ENCODE measurements at regions not wholly inside any gene's neighbourhood (a gene's known extent, or its start where the extent isn't known, plus 50 kb on each side); places are given as distances from the start of the nearest gene placed in this dataset.

DNA sequence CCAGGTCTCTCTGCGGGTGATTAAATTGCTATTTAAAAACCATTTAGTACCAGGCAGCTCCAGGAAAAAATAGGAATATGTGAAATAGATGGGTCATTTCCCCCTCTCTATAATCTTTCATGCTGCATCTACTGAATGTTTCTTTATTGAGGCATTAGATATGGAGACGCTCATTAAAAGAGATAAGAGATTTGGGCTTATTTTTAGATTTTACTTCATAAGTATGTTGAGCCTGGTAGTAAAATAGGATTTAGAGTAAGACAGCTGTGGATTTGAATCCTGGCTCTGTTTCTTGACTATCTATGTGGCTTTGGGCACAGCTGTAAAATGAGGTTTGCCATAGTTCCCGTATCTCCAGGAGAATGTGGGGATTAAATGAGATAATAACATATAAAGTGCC is 451.0 kb upstream of the GRIA1 start:
- DNase-seq = no peak
- Histone ChIP-seq H3K9me3 (no peaks in the 10 kb centered on the region), H3K27ac (no peak overlapping the region), H3K27me3 (no peaks in the 10 kb centered on the region), H3K4me1 (no peaks in the 10 kb centered on the region), H3K36me3 (no peaks in the 10 kb centered on the region), H3K4me3 (no peak overlapping the region)
- no peak for TF ChIP-seq POLR2A (IDR thresholded peaks at IDR 0.05)
- TF ChIP-seq, protein P1, sequence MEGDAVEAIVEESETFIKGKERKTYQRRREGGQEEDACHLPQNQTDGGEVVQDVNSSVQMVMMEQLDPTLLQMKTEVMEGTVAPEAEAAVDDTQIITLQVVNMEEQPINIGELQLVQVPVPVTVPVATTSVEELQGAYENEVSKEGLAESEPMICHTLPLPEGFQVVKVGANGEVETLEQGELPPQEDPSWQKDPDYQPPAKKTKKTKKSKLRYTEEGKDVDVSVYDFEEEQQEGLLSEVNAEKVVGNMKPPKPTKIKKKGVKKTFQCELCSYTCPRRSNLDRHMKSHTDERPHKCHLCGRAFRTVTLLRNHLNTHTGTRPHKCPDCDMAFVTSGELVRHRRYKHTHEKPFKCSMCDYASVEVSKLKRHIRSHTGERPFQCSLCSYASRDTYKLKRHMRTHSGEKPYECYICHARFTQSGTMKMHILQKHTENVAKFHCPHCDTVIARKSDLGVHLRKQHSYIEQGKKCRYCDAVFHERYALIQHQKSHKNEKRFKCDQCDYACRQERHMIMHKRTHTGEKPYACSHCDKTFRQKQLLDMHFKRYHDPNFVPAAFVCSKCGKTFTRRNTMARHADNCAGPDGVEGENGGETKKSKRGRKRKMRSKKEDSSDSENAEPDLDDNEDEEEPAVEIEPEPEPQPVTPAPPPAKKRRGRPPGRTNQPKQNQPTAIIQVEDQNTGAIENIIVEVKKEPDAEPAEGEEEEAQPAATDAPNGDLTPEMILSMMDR (IDR thresholded peaks at IDR 0.05) = no peak
- WGBS (ENCODE audit: insufficient coverage, low coverage, low lambda C conversion rate, missing lambda C conversion rate) = 72% methylated on average over 3 of the region's 3 CpGs
- intact Hi-C loops (cut with DNase I) = no loop called here
- ATAC-seq = no peak

DNA sequence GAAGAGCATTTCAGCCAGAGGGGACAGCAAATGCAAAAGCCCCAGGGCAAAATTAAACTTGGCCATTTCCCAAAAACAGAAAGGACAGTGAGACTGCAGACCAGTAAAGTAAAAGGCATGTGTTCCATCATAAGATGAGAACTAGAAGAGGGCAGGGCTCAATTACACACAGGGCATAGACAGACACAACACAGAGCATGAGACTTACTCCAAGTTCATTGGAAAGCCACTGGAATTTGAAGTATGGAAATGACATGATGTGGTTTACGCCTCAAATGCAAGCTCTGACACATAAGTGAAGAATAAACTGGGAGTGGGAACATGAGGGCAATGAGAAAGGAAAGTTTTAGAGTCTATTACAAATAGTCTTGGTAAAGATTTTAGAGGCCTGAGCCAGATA is 446.6 kb upstream of the GRIA1 start:
- Histone ChIP-seq H3K9me3 (no peaks in the 10 kb centered on the region), H3K36me3 (no peaks in the 10 kb centered on the region), H3K27ac (no peak overlapping the region), H3K4me3 (no peak overlapping the region), H3K4me1 (no peaks in the 10 kb centered on the region), H3K27me3 (no peaks in the 10 kb centered on the region)
- no peak for ATAC-seq
- intact Hi-C loops (cut with DNase I) = no loop called here
- 57% methylated on average over 1 of the region's 1 CpG for WGBS (ENCODE audit: insufficient coverage, low coverage, low lambda C conversion rate, missing lambda C conversion rate)
- no peak for DNase-seq
- no peak for TF ChIP-seq POLR2A (IDR thresholded peaks at IDR 0.05)
- TF ChIP-seq, protein P1 (IDR thresholded peaks at IDR 0.05) = no peak

DNA sequence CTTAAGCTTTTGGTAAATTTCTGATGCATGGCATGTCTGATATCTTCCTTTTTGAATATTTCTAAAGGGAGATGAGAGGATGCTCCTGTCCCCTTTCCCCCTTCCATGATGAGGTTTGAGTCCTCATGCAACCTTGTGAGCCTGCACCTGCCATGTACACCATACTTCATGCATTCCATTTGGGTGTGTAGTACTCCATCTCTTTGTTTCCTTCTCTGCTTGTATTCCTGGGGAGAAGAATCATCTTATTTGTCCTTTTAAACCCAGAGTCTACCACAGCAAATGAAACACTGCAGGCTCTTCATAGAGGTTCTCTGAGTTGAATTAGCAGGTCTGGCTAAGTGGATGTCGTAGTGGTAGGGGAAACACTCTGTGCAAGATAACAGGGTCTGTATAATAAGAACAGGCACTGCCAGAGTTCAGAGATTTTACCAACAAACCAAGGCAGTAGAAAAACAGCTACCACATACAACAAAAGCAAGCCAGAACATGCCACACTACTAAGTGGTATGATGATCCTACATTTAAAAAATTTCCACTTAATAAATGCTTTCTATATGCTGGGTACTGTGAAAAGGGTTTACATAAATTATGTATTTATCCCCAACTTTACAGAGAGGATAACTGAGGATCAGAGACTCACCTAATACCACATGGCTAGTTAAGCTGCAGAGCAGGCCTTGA is 439.8 kb upstream of the GRIA1 start:
- 38% methylated on average over 1 of the region's 1 CpG for WGBS (ENCODE audit: insufficient coverage, low coverage, low lambda C conversion rate, missing lambda C conversion rate)
- ATAC-seq (no peak), DNase-seq (no peak)
- H3K27ac ChIP-seq = no peak overlapping the region
- no peaks in the 10 kb centered on the region for H3K36me3 ChIP-seq
- H3K4me1 ChIP-seq = no peaks in the 10 kb centered on the region
- TF ChIP-seq, protein P1 (IDR thresholded peaks at IDR 0.05) = no peak
- no peak for TF ChIP-seq POLR2A (IDR thresholded peaks at IDR 0.05)
- H3K4me3 ChIP-seq = no peak overlapping the region
- H3K9me3 ChIP-seq = no peaks in the 10 kb centered on the region
- no peaks in the 10 kb centered on the region for H3K27me3 ChIP-seq
- intact Hi-C loops (cut with DNase I) = no loop called here

DNA sequence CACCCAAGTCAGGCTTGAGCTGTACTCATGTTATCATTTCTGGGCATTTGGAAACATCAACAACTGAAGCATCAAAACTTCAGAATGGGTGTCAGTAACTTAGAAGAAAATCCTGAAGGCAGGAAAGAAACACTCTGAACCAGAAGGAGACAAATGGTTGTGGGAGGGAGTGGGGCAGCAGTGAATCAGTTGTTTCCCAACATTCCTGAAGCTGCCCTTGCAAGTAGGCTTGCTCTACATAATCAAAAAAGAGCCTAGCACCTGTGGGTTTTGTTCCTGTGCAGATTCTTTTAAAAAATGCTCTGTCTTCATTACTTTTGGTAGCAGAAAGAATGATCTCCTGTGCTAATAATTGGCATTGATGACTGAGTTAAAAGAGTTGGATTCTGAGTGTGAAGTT is 424.2 kb upstream of the GRIA1 start:
- intact Hi-C loops (cut with DNase I) = no loop called here
- DNase-seq (no peak), ATAC-seq (no peak)
- TF ChIP-seq POLR2A (IDR thresholded peaks at IDR 0.05) = no peak
- TF ChIP-seq, protein P1 (IDR thresholded peaks at IDR 0.05) = no peak
- no peaks in the 10 kb centered on the region for H3K36me3 ChIP-seq
- no peak overlapping the region for H3K4me3 ChIP-seq
- H3K27ac ChIP-seq = no peak overlapping the region
- no peaks in the 10 kb centered on the region for H3K9me3 ChIP-seq
- H3K27me3 ChIP-seq = no peaks in the 10 kb centered on the region
- H3K4me1 ChIP-seq = no peaks in the 10 kb centered on the region

DNA sequence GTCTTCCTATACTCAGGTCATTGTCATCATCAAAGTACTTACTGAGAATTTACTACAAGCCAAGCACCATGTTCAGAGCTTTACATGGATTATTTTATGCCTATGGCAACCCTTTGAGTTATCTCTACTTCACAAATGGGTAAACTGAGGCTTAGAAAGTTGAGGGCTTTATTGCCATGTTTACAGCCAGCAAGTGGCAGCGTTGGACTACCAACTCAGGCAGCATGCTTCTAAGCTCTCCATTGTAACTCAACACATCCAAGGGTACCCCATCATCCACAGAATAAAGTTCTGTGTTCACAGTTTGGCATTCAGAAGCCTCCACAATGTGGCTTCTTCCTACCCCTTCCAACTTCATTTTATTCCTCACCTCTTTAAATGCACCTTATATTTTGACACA is 422.6 kb upstream of the GRIA1 start:
- no peaks in the 10 kb centered on the region for H3K36me3 ChIP-seq
- no peak overlapping the region for H3K27ac ChIP-seq
- TF ChIP-seq POLR2A (IDR thresholded peaks at IDR 0.05) = no peak
- TF ChIP-seq, protein P1 (IDR thresholded peaks at IDR 0.05) = no peak
- no CpG with 5 or more reads among the region's 1 CpG for WGBS (ENCODE audit: insufficient coverage, low coverage, low lambda C conversion rate, missing lambda C conversion rate)
- ATAC-seq (no peak), DNase-seq (no peak)
- no peaks in the 10 kb centered on the region for H3K27me3 ChIP-seq
- no peak overlapping the region for H3K4me3 ChIP-seq
- no peaks in the 10 kb centered on the region for H3K9me3 ChIP-seq
- no peaks in the 10 kb centered on the region for H3K4me1 ChIP-seq
- intact Hi-C loops (cut with DNase I) = no loop called here

Data from right lobe of liver (tissue), 6 donors.